Progenitor cell of endocrine pancreas (in vitro differentiated cells): ENCODE measurements at regions not wholly inside any gene's neighbourhood (a gene's known extent, or its start where the extent isn't known, plus 50 kb on each side); places are given as distances from the start of the nearest gene placed in this dataset.

Experiments used
- DNase-seq: peaks from one replicate; pipeline ENCODE4 v3.0.0; 2021; ENCODE audit warnings: low spot score; ENCODE audit not compliant: unreplicated experiment
- H3K27ac Mint-ChIP-seq: 2 replicates; pipeline ENCODE4 v1.8.0; 2021; ENCODE audit warnings: mild to moderate bottlenecking, moderate library complexity, mixed read lengths
- H3K27me3 Mint-ChIP-seq: 2 replicates; pipeline ENCODE4 v1.8.0; 2021; ENCODE audit warnings: mixed read lengths
- H3K36me3 Mint-ChIP-seq: 2 replicates; pipeline ENCODE4 v1.8.0; 2022; ENCODE audit warnings: mixed read lengths; ENCODE audit not compliant: insufficient read depth
- H3K4me1 Mint-ChIP-seq: 2 replicates; pipeline ENCODE4 v1.8.0; 2021; ENCODE audit warnings: low read depth, mixed read lengths
- H3K4me3 Mint-ChIP-seq: 2 replicates; pipeline ENCODE4 v1.8.0; 2021; ENCODE audit warnings: low read depth, mild to moderate bottlenecking, moderate library complexity, mixed read lengths
- H3K9me3 Mint-ChIP-seq: 2 replicates; pipeline ENCODE4 v1.8.0; 2021; ENCODE audit warnings: low read depth, mixed read lengths
- TF ChIP-seq, protein P1 (sequence below): fragments of 200-600 bp; sonication (generic); IDR thresholded peaks from one replicate; pipeline ENCODE4 v1.5.0; 2021; ENCODE audit warnings: antibody characterized with exemption, mild to moderate bottlenecking; ENCODE audit not compliant: unreplicated experiment

GRCh38 chr9:88672874-88673689, 138.1 kb downstream of the NXNL2 start:
- H3K27me3 Mint-ChIP-seq: no peaks in the 10 kb centered on the region

GRCh38 chr9:88673886-88674285, 138.9 kb downstream of the NXNL2 start:
- Mint-ChIP-seq H3K27me3 (no peaks in the 10 kb centered on the region), H3K4me3 (no peak overlapping the region), H3K9me3 (peaks cover 6% of the 10 kb centered on the region), H3K27ac (no peak overlapping the region), H3K36me3 (no peaks in the 10 kb centered on the region), H3K4me1 (peaks cover 1% of the 10 kb centered on the region)
- no peak for DNase-seq
- TF ChIP-seq, protein P1, sequence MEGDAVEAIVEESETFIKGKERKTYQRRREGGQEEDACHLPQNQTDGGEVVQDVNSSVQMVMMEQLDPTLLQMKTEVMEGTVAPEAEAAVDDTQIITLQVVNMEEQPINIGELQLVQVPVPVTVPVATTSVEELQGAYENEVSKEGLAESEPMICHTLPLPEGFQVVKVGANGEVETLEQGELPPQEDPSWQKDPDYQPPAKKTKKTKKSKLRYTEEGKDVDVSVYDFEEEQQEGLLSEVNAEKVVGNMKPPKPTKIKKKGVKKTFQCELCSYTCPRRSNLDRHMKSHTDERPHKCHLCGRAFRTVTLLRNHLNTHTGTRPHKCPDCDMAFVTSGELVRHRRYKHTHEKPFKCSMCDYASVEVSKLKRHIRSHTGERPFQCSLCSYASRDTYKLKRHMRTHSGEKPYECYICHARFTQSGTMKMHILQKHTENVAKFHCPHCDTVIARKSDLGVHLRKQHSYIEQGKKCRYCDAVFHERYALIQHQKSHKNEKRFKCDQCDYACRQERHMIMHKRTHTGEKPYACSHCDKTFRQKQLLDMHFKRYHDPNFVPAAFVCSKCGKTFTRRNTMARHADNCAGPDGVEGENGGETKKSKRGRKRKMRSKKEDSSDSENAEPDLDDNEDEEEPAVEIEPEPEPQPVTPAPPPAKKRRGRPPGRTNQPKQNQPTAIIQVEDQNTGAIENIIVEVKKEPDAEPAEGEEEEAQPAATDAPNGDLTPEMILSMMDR: no peak

More at GRCh38 chr9:88672874-88673689, 138.1 kb downstream of the NXNL2 start:
- no peak for DNase-seq
- no peaks in the 10 kb centered on the region for H3K36me3 Mint-ChIP-seq
- no peak overlapping the region for H3K4me3 Mint-ChIP-seq
- TF ChIP-seq, protein P1: no peak
- peaks cover 1% of the 10 kb centered on the region for H3K4me1 Mint-ChIP-seq
- H3K9me3 Mint-ChIP-seq: peaks cover 6% of the 10 kb centered on the region
- H3K27ac Mint-ChIP-seq: no peak overlapping the region

GRCh38 chr9:88676644-88677043, 141.7 kb downstream of the NXNL2 start:
- DNase-seq: no peak
- H3K36me3 Mint-ChIP-seq: no peaks in the 10 kb centered on the region
- H3K4me1 Mint-ChIP-seq: peaks cover 1% of the 10 kb centered on the region
- H3K9me3 Mint-ChIP-seq: peaks cover 6% of the 10 kb centered on the region
- H3K27me3 Mint-ChIP-seq: no peaks in the 10 kb centered on the region
- H3K27ac Mint-ChIP-seq: no peak overlapping the region
- no peak overlapping the region for H3K4me3 Mint-ChIP-seq
- TF ChIP-seq, protein P1: no peak

DNA sequence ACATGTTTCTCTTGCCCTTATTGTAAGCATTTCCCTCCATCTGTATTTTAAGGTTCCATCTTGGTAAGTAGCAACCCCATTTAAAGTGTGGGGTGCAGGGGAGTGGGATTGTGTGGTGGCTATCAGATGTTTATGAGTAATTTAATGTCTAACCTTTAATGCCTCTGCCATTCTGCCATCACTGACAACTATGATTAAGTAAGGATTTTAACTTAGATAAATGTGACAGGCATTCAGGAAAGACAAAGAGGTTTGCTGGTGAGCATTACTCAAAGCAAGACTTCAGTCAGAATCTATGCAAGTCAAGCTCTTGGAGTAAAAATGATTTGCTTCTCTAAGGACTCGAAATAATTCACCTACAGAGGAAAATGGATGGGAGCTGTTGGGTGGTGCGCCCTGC, 143.0 kb downstream of the NXNL2 start:
- Mint-ChIP-seq H3K9me3 (peaks cover 6% of the 10 kb centered on the region), H3K27ac (no peak overlapping the region), H3K4me1 (peaks cover 1% of the 10 kb centered on the region), H3K27me3 (no peaks in the 10 kb centered on the region), H3K4me3 (no peak overlapping the region), H3K36me3 (no peaks in the 10 kb centered on the region)
- TF ChIP-seq, protein P1: no peak
- no peak for DNase-seq

- TF ChIP-seq, protein P1: no peak
- no peaks in the 10 kb centered on the region for H3K27me3 Mint-ChIP-seq
- peaks cover 1% of the 10 kb centered on the region for H3K4me1 Mint-ChIP-seq
- H3K9me3 Mint-ChIP-seq: peaks cover 6% of the 10 kb centered on the region
- no peaks in the 10 kb centered on the region for H3K36me3 Mint-ChIP-seq
- no peak for DNase-seq
- no peak overlapping the region for H3K27ac Mint-ChIP-seq
- no peak overlapping the region for H3K4me3 Mint-ChIP-seq
These were observed 143.5 kb downstream of the NXNL2 start for GRCh38 chr9:88678431-88678830.
